ENCODE measurements at regions not wholly inside any gene's neighbourhood (a gene's known extent, or its start where the extent isn't known, plus 50 kb on each side); places are given as distances from the start of the nearest gene placed in this dataset.
"Not testable (repeated sequence)": the region's sequence is repeated elsewhere in the genome, so short reads cannot be mapped to it uniquely, and the experiment has no call there.

DNA sequence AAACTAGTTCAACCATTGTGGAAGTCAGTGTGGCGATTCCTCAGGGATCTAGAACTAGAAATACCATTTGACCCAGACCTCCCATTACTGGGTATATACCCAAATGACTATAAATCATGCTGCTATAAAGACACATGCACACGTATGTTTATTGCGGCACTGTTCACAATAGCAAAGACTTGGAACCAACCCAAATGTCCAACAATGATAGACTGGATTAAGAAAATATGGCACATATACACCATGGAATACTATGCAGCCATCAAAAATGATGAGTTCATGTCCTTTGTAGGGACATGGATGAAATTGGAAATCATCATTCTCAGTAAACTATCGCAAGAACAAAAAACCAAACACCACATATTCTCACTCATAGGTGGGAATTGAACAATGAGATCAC, 754.7 kb upstream of the ADGRB3 start:
- TF ChIP-seq, protein P1, sequence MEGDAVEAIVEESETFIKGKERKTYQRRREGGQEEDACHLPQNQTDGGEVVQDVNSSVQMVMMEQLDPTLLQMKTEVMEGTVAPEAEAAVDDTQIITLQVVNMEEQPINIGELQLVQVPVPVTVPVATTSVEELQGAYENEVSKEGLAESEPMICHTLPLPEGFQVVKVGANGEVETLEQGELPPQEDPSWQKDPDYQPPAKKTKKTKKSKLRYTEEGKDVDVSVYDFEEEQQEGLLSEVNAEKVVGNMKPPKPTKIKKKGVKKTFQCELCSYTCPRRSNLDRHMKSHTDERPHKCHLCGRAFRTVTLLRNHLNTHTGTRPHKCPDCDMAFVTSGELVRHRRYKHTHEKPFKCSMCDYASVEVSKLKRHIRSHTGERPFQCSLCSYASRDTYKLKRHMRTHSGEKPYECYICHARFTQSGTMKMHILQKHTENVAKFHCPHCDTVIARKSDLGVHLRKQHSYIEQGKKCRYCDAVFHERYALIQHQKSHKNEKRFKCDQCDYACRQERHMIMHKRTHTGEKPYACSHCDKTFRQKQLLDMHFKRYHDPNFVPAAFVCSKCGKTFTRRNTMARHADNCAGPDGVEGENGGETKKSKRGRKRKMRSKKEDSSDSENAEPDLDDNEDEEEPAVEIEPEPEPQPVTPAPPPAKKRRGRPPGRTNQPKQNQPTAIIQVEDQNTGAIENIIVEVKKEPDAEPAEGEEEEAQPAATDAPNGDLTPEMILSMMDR (IDR thresholded peaks at IDR 0.05; ENCODE audit: poor library complexity): not testable (repeated sequence)
- TF ChIP-seq EZH2 (IDR thresholded peaks at IDR 0.05; ENCODE audit: borderline replicate concordance); EZH2phosphoT487 (IDR thresholded peaks at IDR 0.05; ENCODE audit: low read depth, severe bottlenecking, unreplicated experiment): not testable (repeated sequence)

All from hepatocyte (in vitro differentiated cells).